H1 (cell line): ENCODE measurements at regions not wholly inside any gene's neighbourhood (a gene's known extent, or its start where the extent isn't known, plus 50 kb on each side); places are given as distances from the start of the nearest gene placed in this dataset.

Experiments used
- CTCF ChIA-PET: fragments of 300-600 bp; sonication (Branson Sonifier 250); formaldehyde crosslinking; loops from one replicate; lab custom pipeline; 2021; ENCODE audit not compliant: partially characterized antibody; lab: Charles Lee
- POLR2A ChIA-PET: fragments of 300-600 bp; sonication (Branson Sonifier 250); formaldehyde crosslinking; loops from one replicate; lab custom pipeline; 2021; ENCODE audit warnings: inconsistent platforms; ENCODE audit not compliant: partially characterized antibody; lab: Charles Lee
- DNase-seq, 2 experiments: peaks; one replicate each; pipeline versions ENCODE4 v3.0.0 to v3.0.0-alpha.2; 2010 to 2022; ENCODE audit warnings: low spot score in 2 of 2, low read depth in 1 of 2, mixed read lengths in 1 of 2
- FAIRE-seq: peaks from 2 replicates; lab custom pipeline; 2011; peaks lifted over from hg19 to GRCh38; lab: Jason Lieb, UNC
- H2AFZ ChIP-seq: 2 replicates; pipeline ENCODE4 v1.8.1; 2012; ENCODE audit warnings: low read length, inconsistent platforms
- H2AK5ac ChIP-seq: 2 replicates; pipeline ENCODE4 v1.6.1; 2013; ENCODE audit warnings: low read depth, low read length
- H2BK120ac ChIP-seq: replicated peaks from 2 replicates; pipeline ENCODE3; 2013; ENCODE audit warnings: low read depth, low read length, inconsistent platforms
- H2BK12ac ChIP-seq: 2 replicates; pipeline ENCODE4 v1.6.1; 2013; ENCODE audit warnings: low read depth, low read length
- H2BK15ac ChIP-seq: 2 replicates; pipeline ENCODE4 v1.6.1; 2013; ENCODE audit warnings: low read length
- H2BK20ac ChIP-seq: 2 replicates; pipeline ENCODE4 v1.6.1; 2013; ENCODE audit warnings: low read length
- H2BK5ac ChIP-seq: 2 replicates; pipeline ENCODE4 v1.6.1; 2013; ENCODE audit warnings: low read depth, low read length
- H3K14ac ChIP-seq: 2 replicates; pipeline ENCODE4 v1.6.1; 2013; ENCODE audit warnings: inconsistent platforms; ENCODE audit not compliant: insufficient read length
- H3K18ac ChIP-seq: 2 replicates; pipeline ENCODE4 v1.6.1; 2013; ENCODE audit warnings: low read length; ENCODE audit errors: extremely low read depth
- H3K23ac ChIP-seq: 2 replicates; pipeline ENCODE4 v1.6.1; 2013; ENCODE audit warnings: inconsistent platforms; ENCODE audit not compliant: insufficient read length
- H3K23me2 ChIP-seq: 2 replicates; pipeline ENCODE4 v1.6.1; 2013; ENCODE audit warnings: low read depth, low read length
- H3K27ac ChIP-seq: 2 replicates; pipeline ENCODE4 v1.6.1; 2011; ENCODE audit warnings: low read depth, low read length, inconsistent platforms
- H3K27me3 ChIP-seq, 4 experiments: replicated peaks in 1 of 4; 1 replicate in 1 of 4; 2 replicates in 3 of 4; pipeline versions ENCODE4 v1.6.1 to v1.8.1; 2011 to 2013; ENCODE audit warnings: low read length in 3 of 4, mild to moderate bottlenecking in 3 of 4, inconsistent platforms in 2 of 4, mixed read lengths in 2 of 4, moderate library complexity in 1 of 4; ENCODE audit not compliant: control insufficient read depth in 3 of 4, insufficient read depth in 3 of 4; ENCODE audit errors: extremely low read depth in 1 of 4
- H3K36me3 ChIP-seq, 4 experiments: 2 replicates each; pipeline versions ENCODE4 v1.6.1 to v1.8.1; 2011 to 2013; ENCODE audit warnings: mild to moderate bottlenecking in 4 of 4, low read length in 3 of 4, moderate library complexity in 2 of 4, control low read depth in 1 of 4, inconsistent platforms in 1 of 4; ENCODE audit not compliant: insufficient read depth in 4 of 4, control insufficient read depth in 2 of 4
- H3K4ac ChIP-seq: replicated peaks from 2 replicates; pipeline ENCODE3; 2013; ENCODE audit warnings: low read length, low read depth, mixed read lengths, inconsistent platforms; ENCODE audit not compliant: insufficient read length
- H3K4me1 ChIP-seq, 4 experiments: replicated peaks in 1 of 4; 1 replicate in 1 of 4; 2 replicates in 3 of 4; pipeline versions ENCODE4 v1.6.1 to v1.8.1; 2011 to 2013; ENCODE audit warnings: low read length in 3 of 4, inconsistent platforms in 2 of 4, mixed read lengths in 1 of 4; ENCODE audit not compliant: insufficient read depth in 4 of 4, control insufficient read depth in 3 of 4
- H3K4me2 ChIP-seq, 2 experiments: 2 replicates each; pipeline versions ENCODE4 v1.6.1 to v1.8.1; 2011 to 2013; ENCODE audit warnings: low read depth in 2 of 2, low read length in 2 of 2, control low read depth in 1 of 2, inconsistent platforms in 1 of 2, mild to moderate bottlenecking in 1 of 2; ENCODE audit not compliant: insufficient read depth in 1 of 2
- H3K4me3 ChIP-seq, 4 experiments: fragments of 200-600, 300-600 bp in 1 of 4; sonication (generic), shearing (Covaris generic), sonication (Bioruptor Twin) in 1 of 4; 2 replicates each; pipeline versions ENCODE4 v1.5.1 to v1.8.1; 2011 to 2016; ENCODE audit warnings: low read length in 4 of 4, low read depth in 3 of 4, control low read depth in 2 of 4, inconsistent platforms in 2 of 4, mild to moderate bottlenecking in 2 of 4, mixed read lengths in 1 of 4, moderate library complexity in 1 of 4; ENCODE audit not compliant: insufficient read depth in 2 of 4; ENCODE audit errors: extremely low read depth in 1 of 4
- H3K56ac ChIP-seq: replicated peaks from 2 replicates; pipeline ENCODE3; 2013; ENCODE audit warnings: low read depth, mild to moderate bottlenecking, mixed read lengths, low read length, inconsistent platforms; ENCODE audit not compliant: insufficient read length
- H3K79me1 ChIP-seq: 2 replicates; pipeline ENCODE4 v1.6.1; 2013; ENCODE audit warnings: low read depth, low read length, control low read depth
- H3K79me2 ChIP-seq, 2 experiments: 2 replicates each; pipeline versions ENCODE4 v1.6.1 to v1.8.1; 2012 to 2013; ENCODE audit warnings: low read length in 2 of 2, mild to moderate bottlenecking in 2 of 2, inconsistent platforms in 1 of 2; ENCODE audit not compliant: insufficient read depth in 2 of 2, control insufficient read depth in 1 of 2
- H3K9ac ChIP-seq, 4 experiments: replicated peaks in 1 of 4; 1 replicate in 1 of 4; 2 replicates in 3 of 4; pipeline versions ENCODE4 v1.6.1 to v1.8.1; 2011 to 2013; ENCODE audit warnings: low read depth in 3 of 4, low read length in 3 of 4, control low read depth in 2 of 4, mild to moderate bottlenecking in 2 of 4, moderate library complexity in 2 of 4, inconsistent platforms in 1 of 4; ENCODE audit errors: extremely low read depth in 1 of 4
- H3K9me3 ChIP-seq, 2 experiments: 2 replicates each; pipeline versions ENCODE4 v1.6.1 to v1.8.1; 2012 to 2013; ENCODE audit warnings: mild to moderate bottlenecking in 2 of 2, moderate library complexity in 2 of 2, control low read depth in 1 of 2, inconsistent platforms in 1 of 2, low read depth in 1 of 2, low read length in 1 of 2, mixed read lengths in 1 of 2; ENCODE audit not compliant: insufficient read depth in 2 of 2
- H4K20me1 ChIP-seq, 2 experiments: replicated peaks in 1 of 2; 2 replicates each; pipeline versions ENCODE3 to v1.8.1; 2011 to 2013; ENCODE audit warnings: inconsistent platforms in 2 of 2, low read length in 2 of 2, mild to moderate bottlenecking in 1 of 2; ENCODE audit not compliant: insufficient read depth in 2 of 2, control insufficient read depth in 1 of 2
- H4K5ac ChIP-seq: 2 replicates; pipeline ENCODE4 v1.6.1; 2013; ENCODE audit warnings: low read length, low read depth, mixed read lengths, inconsistent platforms; ENCODE audit not compliant: insufficient read length
- H4K8ac ChIP-seq: 2 replicates; pipeline ENCODE4 v1.8.0; 2013; ENCODE audit warnings: mild to moderate bottlenecking, moderate library complexity, low read length, inconsistent platforms; ENCODE audit not compliant: insufficient read depth; ENCODE audit errors: extremely low read depth
- H4K91ac ChIP-seq: replicated peaks from 2 replicates; pipeline ENCODE3; 2013; ENCODE audit warnings: low read length, mixed read lengths, inconsistent platforms; ENCODE audit not compliant: insufficient read length
- BACH1 ChIP-seq: IDR thresholded peaks from 2 replicates; pipeline ENCODE4 v1.6.1; 2012; ENCODE audit warnings: low read length, improper control_type of control experiment
- BRCA1 ChIP-seq: IDR thresholded peaks from 2 replicates; pipeline ENCODE4 v1.6.1; 2012; ENCODE audit warnings: low read depth, low read length, improper control_type of control experiment
- CBX5 ChIP-seq: fragments of 300-800, 300-1000 bp; sonication (generic); IDR thresholded peaks from 2 replicates; pipeline ENCODE4 v1.7.1; 2016; ENCODE audit warnings: antibody characterized with exemption, low read length, low read depth
- CTBP2 ChIP-seq: IDR thresholded peaks from 2 replicates; pipeline ENCODE4 v1.7.0; 2011; ENCODE audit warnings: borderline replicate concordance, mild to moderate bottlenecking, moderate library complexity, mixed read lengths, low read length; ENCODE audit not compliant: insufficient read depth, insufficient read length
- EP300 ChIP-seq, 2 experiments: IDR thresholded peaks; 1 replicate in 1 of 2; 2 replicates in 1 of 2; pipeline ENCODE4 v1.6.1; 2011 to 2012; ENCODE audit warnings: low read depth in 2 of 2, low read length in 2 of 2, mild to moderate bottlenecking in 2 of 2, borderline replicate concordance in 1 of 2, inconsistent platforms in 1 of 2, moderate library complexity in 1 of 2
- JUN ChIP-seq: IDR thresholded peaks from 2 replicates; pipeline ENCODE4 v1.6.1; 2011; ENCODE audit warnings: low read depth, mild to moderate bottlenecking, improper control_type of control experiment, low read length
- JUND ChIP-seq: IDR thresholded peaks from 2 replicates; pipeline ENCODE4 v1.6.1; 2011; ENCODE audit warnings: mild to moderate bottlenecking, improper control_type of control experiment, low read length
- KDM1A ChIP-seq: fragments of 200-600, 300-600 bp; sonication (generic); IDR thresholded peaks from 2 replicates; pipeline ENCODE4 v1.7.1; 2016; ENCODE audit warnings: mild to moderate bottlenecking, low read length, borderline replicate concordance
- MAFK ChIP-seq: IDR thresholded peaks from 2 replicates; pipeline ENCODE4 v1.6.1; 2012; ENCODE audit warnings: low read depth, mild to moderate bottlenecking, improper control_type of control experiment, low read length
- POLR2AphosphoS5 ChIP-seq: IDR thresholded peaks from 2 replicates; pipeline ENCODE4 v1.6.1; 2011; ENCODE audit warnings: low read depth, low read length
- POU5F1 ChIP-seq: IDR thresholded peaks from 2 replicates; pipeline ENCODE4 v1.6.1; 2011; ENCODE audit warnings: low read depth, mild to moderate bottlenecking, low read length, moderate library complexity
- RFX5 ChIP-seq: IDR thresholded peaks from 2 replicates; pipeline ENCODE4 v1.6.1; 2011; ENCODE audit warnings: low read depth, low read length, improper control_type of control experiment, borderline replicate concordance
- SIN3A ChIP-seq, 2 experiments: IDR thresholded peaks in 1 of 2; conservative IDR thresholded peaks in 1 of 2; 2 replicates each; pipeline ENCODE4 v1.6.1; 2011 to 2012; ENCODE audit warnings: low read length in 2 of 2, improper control_type of control experiment in 1 of 2, low read depth in 1 of 2, mild to moderate bottlenecking in 1 of 2
- TCF12 ChIP-seq: IDR thresholded peaks from 2 replicates; pipeline ENCODE4 v1.6.1; 2011; ENCODE audit warnings: low read depth, mild to moderate bottlenecking, low read length
- WGBS, 2 experiments: shearing (Covaris generic) in 1 of 2; methylation state at CpG; one replicate each; pipeline versions ENCODE4 v1.1.6 to v1.1.7; 2013 to 2015; ENCODE audit warnings: low lambda C conversion rate in 2 of 2, mixed read lengths in 2 of 2, inconsistent platforms in 1 of 2, low coverage in 1 of 2, missing lambda C conversion rate in 1 of 2; ENCODE audit not compliant: insufficient replicate concordance in 2 of 2, insufficient coverage in 1 of 2, insufficient read length in 1 of 2; ENCODE audit errors: extremely low coverage in 1 of 2, missing lambda C conversion rate in 1 of 2; 5-methylcytosine and 5-hydroxymethylcytosine counted together

DNA sequence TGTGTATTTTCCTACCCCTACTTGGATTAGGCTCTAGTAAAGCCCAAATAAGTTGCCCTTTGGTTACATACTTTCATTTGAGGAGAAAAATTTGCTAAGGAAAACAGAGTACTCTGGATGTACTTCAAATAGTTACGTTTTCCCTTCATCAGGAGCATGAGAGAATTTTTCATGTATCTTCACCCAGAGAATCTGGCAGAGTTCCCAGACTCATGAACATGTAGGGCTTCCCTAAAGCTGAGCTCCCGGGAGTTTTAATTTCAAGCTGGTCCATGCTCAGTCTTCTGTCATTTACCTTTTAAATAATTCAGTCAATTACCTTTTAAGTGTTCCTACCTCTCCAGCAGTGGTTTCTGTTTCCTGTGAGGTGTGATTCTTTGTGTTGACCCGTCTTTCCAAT is 367.5 kb upstream of the GRID2 start:
- H2BK12ac ChIP-seq = no peak overlapping the region
- CTCF ChIA-PET = no interaction called here
- DNase-seq = no peak
- no peaks in the 10 kb centered on the region for H3K79me2 ChIP-seq
- no peaks in the 10 kb centered on the region for H3K27me3 ChIP-seq
- no peak overlapping the region for H4K91ac ChIP-seq
- H3K23ac ChIP-seq = no peak overlapping the region
- no peak overlapping the region for H4K5ac ChIP-seq
- no peak for FAIRE-seq
- H3K4me1 ChIP-seq = no peaks in the 10 kb centered on the region
- no peak overlapping the region for H3K14ac ChIP-seq
- POLR2A ChIA-PET = no interaction called here
- H3K79me1 ChIP-seq = no peaks in the 10 kb centered on the region
- H4K20me1 ChIP-seq = no peaks in the 10 kb centered on the region
- peaks cover 3 to 6% of the 10 kb centered on the region in 2 experiments; a peak in 2 of 4 replicates for H3K9me3 ChIP-seq
- no peak overlapping the region for H3K18ac ChIP-seq
- no peak overlapping the region for H3K27ac ChIP-seq
- no peak overlapping the region for H2AK5ac ChIP-seq
- H3K56ac ChIP-seq = no peak overlapping the region
- H2BK15ac ChIP-seq = no peak overlapping the region
- H3K4me3 ChIP-seq = no peak overlapping the region
- no peak overlapping the region for H2BK120ac ChIP-seq
- no peaks in the 10 kb centered on the region for H3K23me2 ChIP-seq
- no peak overlapping the region for H3K4me2 ChIP-seq
- H2AFZ ChIP-seq = no peak overlapping the region
- H4K8ac ChIP-seq = no peak overlapping the region
- no peak overlapping the region for H2BK5ac ChIP-seq
- H3K9ac ChIP-seq = no peak overlapping the region
- H3K36me3 ChIP-seq = no peaks in the 10 kb centered on the region
- no peak overlapping the region for H3K4ac ChIP-seq
- no peak overlapping the region for H2BK20ac ChIP-seq
- WGBS, 2 experiments = 89% methylated on average over 3 of the region's 3 CpGs; no CpG with 5 or more reads in 1 of the 2 experiments
- TF ChIP-seq TCF12 (no peak), KDM1A (no peak), EP300 (IDR thresholded peaks at IDR 0.05; ENCODE audit: borderline replicate concordance in 1 of 2, low read depth in 2 of 2, low read length in 2 of 2) (no peak), POU5F1 (no peak), POLR2AphosphoS5 (no peak), RFX5 (no peak), BRCA1 (no peak), JUN (no peak), JUND (no peak), CBX5 (no peak), MAFK (no peak), SIN3A (conservative IDR thresholded peaks at IDR 0.05 in 1 of 2, IDR thresholded peaks at IDR 0.05 in 1 of 2; ENCODE audit: low read depth in 1 of 2, low read length in 2 of 2) (no peak), CTBP2 (no peak), BACH1 (no peak)
